Activated T-cell treated with anti-CD3 and anti-CD28 coated beads for 48 hours (primary cell): ENCODE measurements at regions not wholly inside any gene's neighbourhood (a gene's known extent, or its start where the extent isn't known, plus 50 kb on each side); places are given as distances from the start of the nearest gene placed in this dataset.

Experiments used
- DNase-seq: peaks from one replicate; pipeline ENCODE4 v3.0.0-alpha.2; 2020; ENCODE audit warnings: low read depth

GRCh38 chr2:126579868-126580267 is 76.1 kb upstream of the GYPC start:
- DNase-seq: no peak

GRCh38 chr2:126586317-126586716 is 69.6 kb upstream of the GYPC start:
- DNase-seq: no peak

GRCh38 chr2:126599062-126599461 is 56.9 kb upstream of the GYPC start:
- DNase-seq: no peak

- no peak for DNase-seq
Measured at GRCh38 chr2:126600742-126601141, 55.2 kb upstream of the GYPC start.

DNA sequence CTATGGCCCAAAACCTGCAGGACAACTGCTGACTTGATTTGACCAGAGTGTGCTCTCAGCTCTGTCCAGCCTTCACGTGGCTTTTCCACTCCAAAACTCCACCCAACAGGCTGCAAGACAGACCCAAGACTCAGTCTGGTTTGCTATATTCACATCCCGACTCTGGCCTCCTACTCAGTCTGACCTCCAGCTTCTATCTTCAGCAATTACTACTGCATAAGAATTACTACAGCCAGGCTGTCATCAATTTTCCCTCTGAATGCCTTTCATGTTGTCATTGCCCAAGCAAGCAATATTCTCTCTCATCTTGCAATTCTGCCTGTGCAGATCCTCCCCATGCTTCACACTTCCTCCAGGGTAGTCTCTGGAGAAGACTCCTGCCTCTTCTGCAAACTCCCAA is 53.6 kb upstream of the GYPC start:
- DNase-seq: no peak
